DND-41 (cell line): ENCODE measurements at regions not wholly inside any gene's neighbourhood (a gene's known extent, or its start where the extent isn't known, plus 50 kb on each side); places are given as distances from the start of the nearest gene placed in this dataset.

Experiments used
- EZH2 ChIP-seq: IDR thresholded peaks from 3 replicates; pipeline ENCODE4 v1.6.1; 2012; ENCODE audit warnings: borderline replicate concordance, low read depth, mild to moderate bottlenecking, moderate library complexity, low read length, inconsistent platforms; ENCODE audit not compliant: severe bottlenecking
- TF ChIP-seq, protein P1 (sequence below): IDR thresholded peaks from 2 replicates; pipeline ENCODE4 v1.5.1; 2012; ENCODE audit warnings: borderline replicate concordance, low read length, moderate library complexity, mild to moderate bottlenecking; ENCODE audit not compliant: poor library complexity, severe bottlenecking; ENCODE audit errors: extremely low read depth

DNA sequence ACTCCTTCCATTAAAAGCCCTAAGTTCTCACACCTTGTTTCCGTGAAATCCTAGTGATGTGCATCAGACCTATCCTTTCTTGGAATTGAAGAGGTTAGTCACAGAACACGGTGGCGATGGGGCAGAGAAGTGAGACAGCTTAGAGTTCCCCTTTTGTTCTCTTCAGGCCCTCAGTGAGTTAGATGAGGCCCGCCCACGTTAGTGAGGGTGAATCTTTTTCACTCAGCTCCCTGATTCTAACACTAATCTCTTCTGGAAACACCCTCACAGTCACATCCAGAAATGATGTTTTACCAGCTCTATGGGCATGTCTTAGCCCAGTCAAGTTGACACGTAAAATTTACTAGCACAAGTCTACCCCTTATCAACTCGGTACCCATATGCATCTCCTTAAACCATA, 172.7 kb upstream of the NOX3 start:
- TF ChIP-seq, protein P1, sequence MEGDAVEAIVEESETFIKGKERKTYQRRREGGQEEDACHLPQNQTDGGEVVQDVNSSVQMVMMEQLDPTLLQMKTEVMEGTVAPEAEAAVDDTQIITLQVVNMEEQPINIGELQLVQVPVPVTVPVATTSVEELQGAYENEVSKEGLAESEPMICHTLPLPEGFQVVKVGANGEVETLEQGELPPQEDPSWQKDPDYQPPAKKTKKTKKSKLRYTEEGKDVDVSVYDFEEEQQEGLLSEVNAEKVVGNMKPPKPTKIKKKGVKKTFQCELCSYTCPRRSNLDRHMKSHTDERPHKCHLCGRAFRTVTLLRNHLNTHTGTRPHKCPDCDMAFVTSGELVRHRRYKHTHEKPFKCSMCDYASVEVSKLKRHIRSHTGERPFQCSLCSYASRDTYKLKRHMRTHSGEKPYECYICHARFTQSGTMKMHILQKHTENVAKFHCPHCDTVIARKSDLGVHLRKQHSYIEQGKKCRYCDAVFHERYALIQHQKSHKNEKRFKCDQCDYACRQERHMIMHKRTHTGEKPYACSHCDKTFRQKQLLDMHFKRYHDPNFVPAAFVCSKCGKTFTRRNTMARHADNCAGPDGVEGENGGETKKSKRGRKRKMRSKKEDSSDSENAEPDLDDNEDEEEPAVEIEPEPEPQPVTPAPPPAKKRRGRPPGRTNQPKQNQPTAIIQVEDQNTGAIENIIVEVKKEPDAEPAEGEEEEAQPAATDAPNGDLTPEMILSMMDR = no peak
- no peak for TF ChIP-seq EZH2
